GM23338 (cell line): ENCODE measurements at regions not wholly inside any gene's neighbourhood (a gene's known extent, or its start where the extent isn't known, plus 50 kb on each side); places are given as distances from the start of the nearest gene placed in this dataset.

Experiments
- ATAC-seq: fragments of 200-7000 bp; cut with Tn5 transposase; 3 replicates; pipeline ENCODE4 v1.9.1; 2020
- DNase-seq: peaks from one replicate; pipeline ENCODE4 v3.0.0-alpha.2; 2015; ENCODE audit warnings: low spot score
- H2AFZ ChIP-seq: fragments of 200-600 bp; sonication (generic); 2 replicates; pipeline ENCODE4 v1.8.0; 2016; ENCODE audit warnings: antibody characterized with exemption, mild to moderate bottlenecking, moderate library complexity
- H3F3A ChIP-seq: fragments of 200-600 bp; sonication (generic); replicated peaks from 2 replicates; pipeline ENCODE4 v1.8.0; 2017; ENCODE audit warnings: antibody characterized with exemption, mixed run types, low read depth
- H3K27ac ChIP-seq: fragments of 200-600 bp; sonication (generic); 2 replicates; pipeline ENCODE4 v1.6.1; 2016; ENCODE audit warnings: low read depth
- H3K27me3 ChIP-seq: fragments of 200-600 bp; sonication (generic); 2 replicates; pipeline ENCODE4 v1.8.0; 2016; ENCODE audit warnings: mild to moderate bottlenecking, mixed run types, moderate library complexity; ENCODE audit not compliant: insufficient read depth
- H3K36me3 ChIP-seq: fragments of 200-600 bp; sonication (generic); 2 replicates; pipeline ENCODE4 v1.8.0; 2016; ENCODE audit warnings: mild to moderate bottlenecking; ENCODE audit not compliant: insufficient read depth
- H3K4me1 ChIP-seq: fragments of 200-600 bp; sonication (generic); 2 replicates; pipeline ENCODE4 v1.8.0; 2016; ENCODE audit warnings: mild to moderate bottlenecking, moderate library complexity; ENCODE audit not compliant: insufficient read depth
- H3K4me2 ChIP-seq: fragments of 200-600 bp; sonication (generic); 2 replicates; pipeline ENCODE4 v1.7.1; 2017; ENCODE audit warnings: mixed run types
- H3K4me3 ChIP-seq: fragments of 200-600 bp; sonication (generic); 2 replicates; pipeline ENCODE4 v1.6.1; 2016; ENCODE audit warnings: mixed run types
- H3K79me2 ChIP-seq: fragments of 200-600 bp; sonication (generic); replicated peaks from 2 replicates; pipeline ENCODE4 v1.8.0; 2017; ENCODE audit warnings: mild to moderate bottlenecking; ENCODE audit not compliant: insufficient read depth
- H3K9me2 ChIP-seq: fragments of 200-600 bp; sonication (generic); 2 replicates; pipeline ENCODE4 v1.8.0; 2017; ENCODE audit not compliant: insufficient read depth
- H4K20me1 ChIP-seq: fragments of 200-600 bp; sonication (generic); replicated peaks from 2 replicates; pipeline ENCODE4 v1.8.0; 2017; ENCODE audit warnings: mild to moderate bottlenecking; ENCODE audit not compliant: insufficient read depth
- H3K27ac Mint-ChIP-seq: 2 replicates; pipeline ENCODE4 v1.8.0; 2020; ENCODE audit warnings: inconsistent platforms, mild to moderate bottlenecking, moderate library complexity, mixed read lengths
- H3K27me3 Mint-ChIP-seq: 3 replicates; pipeline ENCODE4 v1.8.0; 2022; ENCODE audit warnings: low read depth, mild to moderate bottlenecking, moderate library complexity, mixed read lengths, inconsistent platforms; ENCODE audit not compliant: insufficient read depth, poor library complexity
- H3K36me3 Mint-ChIP-seq: 3 replicates; pipeline ENCODE4 v1.8.0; 2021; ENCODE audit warnings: low read depth, mild to moderate bottlenecking, inconsistent platforms, moderate library complexity, mixed read lengths
- H3K4me1 Mint-ChIP-seq: 3 replicates; pipeline ENCODE4 v1.8.0; 2020; ENCODE audit warnings: mild to moderate bottlenecking, inconsistent platforms, mixed read lengths
- H3K4me3 Mint-ChIP-seq: 3 replicates; pipeline ENCODE4 v1.8.0; 2021; ENCODE audit warnings: moderate library complexity, mild to moderate bottlenecking, inconsistent platforms, mixed read lengths
- H3K9me3 Mint-ChIP-seq: 3 replicates; pipeline ENCODE4 v1.8.0; 2020; ENCODE audit warnings: moderate library complexity, mild to moderate bottlenecking, inconsistent platforms, mixed read lengths
- CREB1 ChIP-seq: fragments of 250-450 bp; sonication (Bioruptor Pico); IDR thresholded peaks from 2 replicates; pipeline ENCODE4 v1.5.0; 2020; ENCODE audit warnings: low read depth, mild to moderate bottlenecking, moderate library complexity
- EZH2phosphoT487 ChIP-seq: fragments of 200-600 bp; sonication (generic); IDR thresholded peaks from one replicate; pipeline ENCODE4 v1.8.1; 2018; ENCODE audit warnings: antibody characterized with exemption; ENCODE audit not compliant: unreplicated experiment
- JUNB ChIP-seq: IDR thresholded peaks from one replicate; pipeline ENCODE4 v1.6.1; 2016; ENCODE audit warnings: antibody characterized with exemption; ENCODE audit not compliant: unreplicated experiment
- REST ChIP-seq: IDR thresholded peaks from one replicate; pipeline ENCODE4 v1.6.1; 2018; ENCODE audit warnings: antibody characterized with exemption; ENCODE audit not compliant: unreplicated experiment
- ZNF114 ChIP-seq: fragments of 250-450 bp; sonication (Bioruptor Pico); IDR thresholded peaks from 2 replicates; pipeline ENCODE4 v1.5.0; 2020; ENCODE audit warnings: mild to moderate bottlenecking, moderate library complexity
- ZNF331 ChIP-seq: fragments of 250-450 bp; sonication (Bioruptor Pico); IDR thresholded peaks from 2 replicates; pipeline ENCODE4 v1.5.0; 2020; ENCODE audit warnings: low read depth, mild to moderate bottlenecking, moderate library complexity
- ZNF462 ChIP-seq: fragments of 250-450 bp; sonication (Bioruptor Pico); IDR thresholded peaks from 2 replicates; pipeline ENCODE4 v1.5.0; 2020; ENCODE audit warnings: mild to moderate bottlenecking, moderate library complexity
- TF ChIP-seq, protein P1 (sequence below): IDR thresholded peaks from 2 replicates; pipeline ENCODE4 v1.6.1; 2016; ENCODE audit warnings: antibody characterized with exemption

- H3K4me3 ChIP-seq, result no peak overlapping the region
- no peaks in the 10 kb centered on the region for H3K79me2 ChIP-seq
- H3F3A ChIP-seq, result no peaks in the 10 kb centered on the region
- H3K27me3 ChIP-seq, result no peaks in the 10 kb centered on the region
- Mint-ChIP-seq H3K27ac (no peak overlapping the region), H3K36me3 (no peaks in the 10 kb centered on the region), H3K4me3 (no peak overlapping the region), H3K27me3 (no peaks in the 10 kb centered on the region), H3K4me1 (peaks cover 18% of the 10 kb centered on the region), H3K9me3 (no peaks in the 10 kb centered on the region)
- H3K27ac ChIP-seq, result no peak overlapping the region
- no peak for ATAC-seq
- 0 out of 2 replicates have a peak overlapping the region, but pooled peaks have one; percentile 1 for H2AFZ ChIP-seq
- no peaks in the 10 kb centered on the region for H4K20me1 ChIP-seq
- H3K4me1 ChIP-seq, result peaks cover 11% of the 10 kb centered on the region; the same call in 1 of the 2 replicates
- no peaks in the 10 kb centered on the region for H3K9me2 ChIP-seq
- peak; percentile 38 for DNase-seq
- no peak for TF ChIP-seq ZNF114 (CRISPR knock-in tag)
- TF ChIP-seq EZH2phosphoT487, result no peak
- no peak for TF ChIP-seq JUNB
- no peak for TF ChIP-seq CREB1
- TF ChIP-seq, protein P1, sequence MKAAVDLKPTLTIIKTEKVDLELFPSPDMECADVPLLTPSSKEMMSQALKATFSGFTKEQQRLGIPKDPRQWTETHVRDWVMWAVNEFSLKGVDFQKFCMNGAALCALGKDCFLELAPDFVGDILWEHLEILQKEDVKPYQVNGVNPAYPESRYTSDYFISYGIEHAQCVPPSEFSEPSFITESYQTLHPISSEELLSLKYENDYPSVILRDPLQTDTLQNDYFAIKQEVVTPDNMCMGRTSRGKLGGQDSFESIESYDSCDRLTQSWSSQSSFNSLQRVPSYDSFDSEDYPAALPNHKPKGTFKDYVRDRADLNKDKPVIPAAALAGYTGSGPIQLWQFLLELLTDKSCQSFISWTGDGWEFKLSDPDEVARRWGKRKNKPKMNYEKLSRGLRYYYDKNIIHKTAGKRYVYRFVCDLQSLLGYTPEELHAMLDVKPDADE, result no peak
- TF ChIP-seq REST, result no peak
- no peak for TF ChIP-seq ZNF462 (CRISPR knock-in tag)
- TF ChIP-seq ZNF331, result no peak
- no peaks in the 10 kb centered on the region for H3K36me3 ChIP-seq
- H3K4me2 ChIP-seq, result no peak overlapping the region
Observed at GRCh38 chr2:65613968-65614555, 181.7 kb upstream of the SPRED2 start.
